GM18907 (cell line): ENCODE measurements at regions not wholly inside any gene's neighbourhood (a gene's known extent, or its start where the extent isn't known, plus 50 kb on each side); places are given as distances from the start of the nearest gene placed in this dataset.

Experiments used
- ATAC-seq: cut with Tn5 transposase; IDR thresholded peaks from one replicate; pipeline ENCODE4 v1.9.1; 2021; ENCODE audit warnings: mild to moderate bottlenecking, moderate library complexity; ENCODE audit not compliant: unreplicated experiment

- ATAC-seq, result no peak
These were observed 63.9 kb upstream of the GHITM start for GRCh38 chr10:84075226-84076046.

- no peak for ATAC-seq
These were observed 63.3 kb upstream of the GHITM start for GRCh38 chr10:84076047-84076388.

GRCh38 chr10:84076540-84077195 is 62.6 kb upstream of the GHITM start:
- peak; percentile 78 for ATAC-seq

- no peak for ATAC-seq
These were observed 61.5 kb upstream of the GHITM start for GRCh38 chr10:84077768-84078167.

- ATAC-seq, result no peak
These were observed 60.5 kb upstream of the GHITM start for GRCh38 chr10:84078771-84079170.

- no peak for ATAC-seq
These were observed 55.0 kb upstream of the GHITM start for GRCh38 chr10:84084342-84084741.

- no peak for ATAC-seq
These were observed 52.1 kb upstream of the GHITM start for GRCh38 chr10:84087202-84087601.

- no peak for ATAC-seq
These were observed 50.7 kb upstream of the GHITM start for GRCh38 chr10:84088626-84089025.

GRCh38 chr10:84089162-84089561 is 50.1 kb upstream of the GHITM start:
- no peak for ATAC-seq
